ENCODE measurements at regions not wholly inside any gene's neighbourhood (a gene's known extent, or its start where the extent isn't known, plus 50 kb on each side); places are given as distances from the start of the nearest gene placed in this dataset.
"Not testable (repeated sequence)": the region's sequence is repeated elsewhere in the genome, so short reads cannot be mapped to it uniquely, and the experiment has no call there.

DNA sequence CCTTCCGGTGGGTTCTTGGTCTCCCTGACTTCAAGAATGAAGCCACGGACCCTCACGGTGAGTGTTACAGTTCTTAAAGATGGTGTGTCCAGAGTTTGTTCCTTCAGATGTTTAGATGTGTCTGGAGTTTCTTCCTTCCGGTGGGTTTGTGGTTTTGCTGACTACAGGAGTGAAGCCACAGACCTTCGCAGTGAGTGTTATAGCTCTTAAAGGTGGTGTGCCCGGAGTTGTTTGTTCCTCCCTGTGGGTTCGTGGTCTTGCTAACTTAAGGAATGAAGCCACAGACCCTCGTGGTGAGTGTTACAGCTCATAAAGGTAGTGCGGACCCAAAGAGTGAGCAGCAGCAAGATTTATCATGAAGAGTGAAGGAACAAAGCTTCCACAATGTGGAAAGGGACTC, 87.1 kb upstream of the BASP1 start:
- not testable (repeated sequence) for DNase-seq

- peak; percentile 37 for DNase-seq
These were observed 84.9 kb upstream of the BASP1 start for GRCh38 chr5:17132444-17133083.

GRCh38 chr5:17135050-17135449, 82.4 kb upstream of the BASP1 start:
- no peak for DNase-seq

DNA sequence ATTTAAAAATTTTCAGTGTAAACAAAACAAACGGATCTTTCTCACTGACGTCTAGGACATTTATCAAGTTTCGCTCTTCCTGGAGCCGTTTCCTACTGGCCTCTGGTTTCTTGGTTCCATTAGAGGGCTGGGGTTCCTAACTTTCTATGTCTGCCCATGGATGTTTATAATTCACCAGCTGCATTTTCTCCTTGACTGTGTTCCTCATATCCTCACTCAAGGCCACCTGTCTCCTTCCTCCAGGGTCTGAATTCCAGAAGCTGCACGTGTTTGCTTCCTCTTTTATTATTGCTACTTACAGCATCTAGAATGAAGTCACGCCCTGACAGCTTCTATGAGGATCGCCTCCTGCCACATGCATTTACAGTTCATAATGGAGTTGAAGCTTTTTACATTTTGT, 74.1 kb upstream of the BASP1 start:
- DNase-seq: no peak

- DNase-seq: no peak
These were observed 71.1 kb upstream of the BASP1 start for GRCh38 chr5:17146280-17146841.

DNA sequence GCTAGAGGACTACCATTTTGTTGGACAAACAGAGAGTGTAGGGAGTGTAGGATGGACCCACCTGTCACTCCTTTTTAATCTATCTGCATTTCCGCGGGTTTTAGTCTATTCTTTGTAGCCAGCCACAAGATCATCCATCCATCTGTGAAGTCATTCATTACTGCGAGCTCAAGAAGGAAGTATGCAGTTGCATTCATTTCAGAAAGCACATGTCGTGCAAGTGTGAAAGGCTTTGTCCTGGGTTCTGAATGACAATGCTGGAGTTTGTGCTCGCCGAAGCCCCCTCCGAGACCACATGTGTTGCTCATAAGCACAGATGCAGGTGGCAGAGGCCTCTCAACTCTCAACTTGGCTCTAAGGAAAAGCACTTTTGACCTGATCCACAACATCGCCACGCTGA, 70.3 kb upstream of the BASP1 start:
- DNase-seq: no peak

GRCh38 chr5:17147617-17148016, 69.8 kb upstream of the BASP1 start:
- no peak for DNase-seq

- no peak for DNase-seq
These were observed 69.0 kb upstream of the BASP1 start for GRCh38 chr5:17148481-17148880.

- DNase-seq: no peak
These were observed 67.6 kb upstream of the BASP1 start for GRCh38 chr5:17149786-17150185.

DNA sequence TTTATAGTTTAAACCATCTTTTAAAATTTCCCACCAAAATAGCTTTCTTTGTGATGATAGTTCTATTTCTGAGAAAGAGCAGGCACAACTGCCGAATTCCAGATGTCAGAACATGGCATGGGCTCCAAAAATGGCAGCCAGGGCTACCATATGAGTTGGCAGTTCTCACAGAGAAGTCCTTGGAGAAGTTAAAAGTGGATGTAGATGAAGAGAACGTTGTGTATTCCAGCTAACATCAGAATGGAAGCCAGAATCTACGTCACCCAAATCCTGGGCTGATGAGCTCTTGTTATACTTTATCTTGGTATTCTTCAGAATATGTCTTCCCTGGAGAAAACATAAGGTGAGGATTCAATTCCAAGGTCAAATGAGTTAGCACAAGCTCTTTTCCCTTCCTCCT, 66.9 kb upstream of the BASP1 start:
- no peak for DNase-seq

- no peak for DNase-seq
These were observed 65.7 kb upstream of the BASP1 start for GRCh38 chr5:17151686-17152085.

DNA sequence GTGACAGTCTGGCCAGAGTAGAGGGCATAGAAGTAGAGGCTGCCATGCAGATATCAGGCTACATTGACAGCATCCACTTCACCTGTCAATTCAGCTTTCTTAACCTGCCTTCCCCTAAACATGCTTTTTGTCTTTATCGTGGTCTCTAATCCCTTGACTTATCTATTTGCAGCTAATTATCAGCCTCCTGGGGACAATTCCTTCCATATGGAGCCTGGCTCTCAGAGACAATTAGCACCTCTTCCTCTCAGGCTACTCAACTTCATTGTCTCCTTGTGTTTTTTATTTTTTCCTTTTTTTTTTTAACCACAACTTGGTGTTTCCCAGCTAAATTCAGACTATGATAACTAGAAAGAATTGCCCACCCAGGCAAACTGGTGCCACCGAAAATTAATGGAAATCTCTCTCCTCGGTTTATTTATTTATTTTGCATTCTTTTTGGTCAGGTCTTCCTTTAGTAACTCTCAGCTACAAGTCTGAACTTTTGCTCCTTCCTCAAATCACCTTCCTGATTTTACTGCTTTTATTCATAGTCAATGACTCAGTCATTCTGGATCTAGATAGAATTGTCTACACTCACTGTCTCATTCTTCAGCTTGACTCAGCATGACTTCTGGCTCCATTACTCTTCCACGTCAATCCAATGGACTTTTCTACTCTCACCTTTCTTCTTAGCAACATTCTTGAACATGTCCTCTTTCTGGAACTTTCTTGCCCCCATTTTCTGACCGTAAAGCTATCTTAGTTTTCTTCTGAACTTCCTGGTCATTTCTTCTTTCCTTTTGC, 63.0 kb upstream of the BASP1 start:
- DNase-seq: peak; percentile 86

GRCh38 chr5:17156463-17156862, 61.0 kb upstream of the BASP1 start:
- peak; percentile 67 for DNase-seq

DNA sequence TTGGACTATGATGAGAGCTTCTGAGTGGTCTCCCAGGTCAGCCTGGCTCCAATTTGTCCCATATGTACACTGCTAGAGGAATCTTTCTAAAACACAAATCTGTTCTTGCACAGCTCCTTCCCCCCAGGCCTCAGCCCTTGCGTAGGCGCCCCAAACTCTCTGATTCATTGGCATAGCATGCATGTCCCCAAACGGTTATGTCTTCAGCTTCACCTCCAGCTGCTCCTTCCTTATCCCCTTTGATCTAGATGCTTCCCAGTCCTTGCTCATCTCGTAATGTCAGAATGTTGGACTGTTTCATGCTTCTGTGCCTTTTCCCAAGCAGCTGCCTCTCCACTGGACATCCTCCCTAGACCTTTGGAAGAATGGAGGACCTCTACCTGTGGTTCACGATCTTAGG, 60.1 kb upstream of the BASP1 start:
- peak; percentile 82 for DNase-seq

DNA sequence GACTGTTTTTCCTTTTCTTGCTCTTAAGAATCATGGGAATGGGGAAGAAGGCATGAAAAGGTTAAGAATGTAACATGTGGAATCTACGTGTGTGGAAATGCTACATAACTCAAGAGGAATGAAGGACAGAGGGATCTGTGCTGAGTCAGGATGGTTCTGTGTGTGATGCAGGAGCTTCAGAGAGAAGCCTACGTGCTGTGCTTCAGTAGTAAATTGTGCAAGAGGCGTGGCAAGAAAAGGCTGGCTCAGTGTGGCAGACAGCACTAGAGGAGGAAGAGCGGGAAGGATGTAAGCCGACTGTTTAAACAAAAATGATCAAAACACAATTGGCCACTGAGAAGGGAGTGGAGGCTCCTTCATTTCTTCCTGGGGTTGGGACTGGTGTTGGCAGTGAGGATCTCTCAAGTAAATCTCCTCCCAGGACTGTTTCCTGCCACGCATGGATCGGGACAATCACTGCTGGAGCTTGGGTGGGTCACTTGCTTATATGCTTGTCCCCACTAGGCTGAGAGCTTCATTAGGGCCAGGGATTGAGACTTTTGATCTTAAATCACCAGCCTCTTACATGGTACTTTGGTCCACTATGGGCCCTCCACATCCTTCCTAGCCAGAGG, 59.4 kb upstream of the BASP1 start:
- peak; percentile 97 for DNase-seq

DNA sequence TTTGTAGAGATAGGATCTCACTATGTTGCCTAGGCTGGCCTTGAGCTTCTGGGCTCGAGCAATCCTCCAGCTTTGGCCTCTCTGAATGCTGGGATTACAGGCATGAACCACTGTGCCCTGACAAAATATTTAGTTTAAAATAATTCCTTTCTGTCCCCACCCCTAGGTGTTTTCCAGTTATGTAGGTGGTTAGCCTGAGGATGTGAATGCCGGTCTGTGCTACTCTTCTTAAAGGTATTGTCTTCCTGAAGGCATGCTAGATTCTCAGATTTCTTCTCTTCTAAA, 56.7 kb upstream of the BASP1 start:
- no peak for DNase-seq

GRCh38 chr5:17161662-17162061, 55.8 kb upstream of the BASP1 start:
- no peak for DNase-seq

- DNase-seq: no peak
These were observed 54.2 kb upstream of the BASP1 start for GRCh38 chr5:17163221-17163620.

DNA sequence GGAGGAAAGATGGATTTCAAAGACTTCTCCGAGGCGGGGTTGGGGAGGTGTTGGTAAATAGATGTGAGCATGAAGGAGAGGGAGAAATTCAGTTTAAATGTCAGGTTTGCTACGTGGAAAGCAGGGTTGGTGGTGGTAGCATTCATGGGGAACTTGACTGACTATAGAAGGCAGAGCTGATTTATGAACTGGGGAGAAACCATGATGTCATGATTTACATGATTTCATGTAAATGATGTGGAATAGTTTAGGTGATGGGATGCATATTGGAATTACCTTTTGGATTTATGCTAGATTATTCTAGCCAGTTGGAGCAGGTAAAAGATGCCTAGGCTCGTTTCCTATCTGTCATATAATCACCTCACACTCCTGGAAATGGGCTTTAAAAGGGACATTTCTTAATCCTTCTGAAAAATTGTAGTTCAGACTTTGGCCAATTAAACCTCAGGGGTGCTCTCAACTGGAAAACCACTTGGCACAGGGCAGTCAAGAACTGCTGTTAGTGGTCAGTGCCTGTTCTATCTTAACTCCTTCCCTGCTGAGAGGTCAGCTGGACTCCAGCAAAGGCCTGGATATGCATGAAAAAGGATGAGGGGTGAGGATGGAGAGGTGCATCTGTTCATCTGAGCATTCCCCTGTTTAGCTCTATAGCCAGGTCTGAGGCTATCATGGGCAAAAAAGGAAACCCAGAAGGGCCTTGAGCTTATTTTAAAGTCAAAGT, 50.1 kb upstream of the BASP1 start:
- no peak for DNase-seq

All from HCEC 1CT (cell line).